MCF 10A (cell line): ENCODE measurements at regions not wholly inside any gene's neighbourhood (a gene's known extent, or its start where the extent isn't known, plus 50 kb on each side); places are given as distances from the start of the nearest gene placed in this dataset.

Source experiments
- BruUV-seq: library from RNA; stranded (reverse); fragments of 400-500 nt; replicated peaks from 2 replicates; lab custom pipeline; 2021; lab: Mats Ljungman, UMichigan
- CTCF ChIA-PET: fragments of 300-600 bp; sonication (Branson Sonifier 250); formaldehyde crosslinking; extraction: SDS; loops from one replicate; lab custom pipeline; 2021; ENCODE audit warnings: antibody characterized with exemption, inconsistent platforms; lab: Yijun Ruan, JAX
- POLR2A ChIA-PET: fragments of 300-600, 350-650 bp; sonication (Branson Sonifier 250); formaldehyde crosslinking; extraction: SDS; loops from one replicate; lab custom pipeline; 2020; ENCODE audit warnings: antibody characterized with exemption, inconsistent platforms; lab: Yijun Ruan, JAX
- DNase-seq: peaks from one replicate; pipeline ENCODE4 v3.0.0-alpha.2; 2018; ENCODE audit not compliant: unreplicated experiment
- H3K27ac Mint-ChIP-seq: one replicate; pipeline ENCODE4 v1.8.0; 2022; ENCODE audit warnings: mild to moderate bottlenecking, low read depth, mixed read lengths; ENCODE audit not compliant: unreplicated experiment
- H3K27me3 Mint-ChIP-seq: one replicate; pipeline ENCODE4 v1.8.0; 2022; ENCODE audit warnings: mixed read lengths; ENCODE audit not compliant: insufficient read depth, unreplicated experiment
- H3K36me3 Mint-ChIP-seq: one replicate; pipeline ENCODE4 v1.8.0; 2022; ENCODE audit warnings: mild to moderate bottlenecking, moderate library complexity, mixed read lengths; ENCODE audit not compliant: insufficient read depth, unreplicated experiment
- H3K4me1 Mint-ChIP-seq: one replicate; pipeline ENCODE4 v1.8.0; 2022; ENCODE audit warnings: mixed read lengths; ENCODE audit not compliant: insufficient read depth, unreplicated experiment
- H3K4me3 Mint-ChIP-seq: one replicate; pipeline ENCODE4 v1.8.0; 2022; ENCODE audit warnings: mild to moderate bottlenecking, moderate library complexity, mixed read lengths; ENCODE audit not compliant: unreplicated experiment
- H3K9me3 Mint-ChIP-seq: one replicate; pipeline ENCODE4 v1.8.0; 2022; ENCODE audit warnings: mixed read lengths; ENCODE audit not compliant: unreplicated experiment
- intact Hi-C: fragments of 100-400 bp; cut with micrococcal nuclease; formaldehyde crosslinking; loops from 2 replicates; pipeline ENCODE4 v1.14.1; 2022
- TF ChIP-seq, protein P1 (sequence below): fragments of 200-600 bp; IDR thresholded peaks from one replicate; pipeline ENCODE4 v1.8.0; 2022; ENCODE audit warnings: antibody characterized with exemption, mild to moderate bottlenecking; ENCODE audit not compliant: unreplicated experiment

DNA sequence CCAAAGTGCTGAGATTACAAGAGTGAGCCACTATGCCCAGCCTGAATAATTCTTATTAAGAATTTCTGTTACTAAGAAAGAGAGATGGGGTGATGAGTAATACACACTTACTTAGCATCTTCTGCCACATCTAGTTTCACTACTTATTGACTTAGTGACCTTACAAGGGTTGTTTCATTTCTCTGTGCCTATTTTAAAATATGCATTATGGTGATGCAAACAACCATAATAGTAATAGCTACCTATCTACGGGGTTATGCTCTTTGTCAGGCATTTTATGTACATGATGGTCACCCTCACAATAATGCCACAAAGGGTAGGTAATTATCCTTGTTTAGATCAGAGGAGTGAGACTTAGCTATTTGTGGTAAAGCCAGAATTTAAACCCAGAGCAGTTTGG lies 499.0 kb upstream of the SGCD start:
- no peaks in the 10 kb centered on the region for H3K36me3 Mint-ChIP-seq
- intact Hi-C loops = loop anchor here (10.0 kb wide), 1 partner anchor 693 kb away; no protein-coding TSS in a partner anchor
- H3K27ac Mint-ChIP-seq = no peak overlapping the region
- H3K27me3 Mint-ChIP-seq = no peaks in the 10 kb centered on the region
- CTCF ChIA-PET = interaction anchor here (0.5 to 0.7 kb wide), 2 partner anchors 111 to 406 kb away, joined by 4 to 6 read pairs; no protein-coding TSS in a partner anchor
- no peaks in the 10 kb centered on the region for H3K4me1 Mint-ChIP-seq
- TF ChIP-seq, protein P1, sequence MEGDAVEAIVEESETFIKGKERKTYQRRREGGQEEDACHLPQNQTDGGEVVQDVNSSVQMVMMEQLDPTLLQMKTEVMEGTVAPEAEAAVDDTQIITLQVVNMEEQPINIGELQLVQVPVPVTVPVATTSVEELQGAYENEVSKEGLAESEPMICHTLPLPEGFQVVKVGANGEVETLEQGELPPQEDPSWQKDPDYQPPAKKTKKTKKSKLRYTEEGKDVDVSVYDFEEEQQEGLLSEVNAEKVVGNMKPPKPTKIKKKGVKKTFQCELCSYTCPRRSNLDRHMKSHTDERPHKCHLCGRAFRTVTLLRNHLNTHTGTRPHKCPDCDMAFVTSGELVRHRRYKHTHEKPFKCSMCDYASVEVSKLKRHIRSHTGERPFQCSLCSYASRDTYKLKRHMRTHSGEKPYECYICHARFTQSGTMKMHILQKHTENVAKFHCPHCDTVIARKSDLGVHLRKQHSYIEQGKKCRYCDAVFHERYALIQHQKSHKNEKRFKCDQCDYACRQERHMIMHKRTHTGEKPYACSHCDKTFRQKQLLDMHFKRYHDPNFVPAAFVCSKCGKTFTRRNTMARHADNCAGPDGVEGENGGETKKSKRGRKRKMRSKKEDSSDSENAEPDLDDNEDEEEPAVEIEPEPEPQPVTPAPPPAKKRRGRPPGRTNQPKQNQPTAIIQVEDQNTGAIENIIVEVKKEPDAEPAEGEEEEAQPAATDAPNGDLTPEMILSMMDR = no peak
- DNase-seq = no peak
- POLR2A ChIA-PET = no interaction called here
- no TSS peak for BruUV-seq
- H3K4me3 Mint-ChIP-seq = no peak overlapping the region
- no peaks in the 10 kb centered on the region for H3K9me3 Mint-ChIP-seq

DNA sequence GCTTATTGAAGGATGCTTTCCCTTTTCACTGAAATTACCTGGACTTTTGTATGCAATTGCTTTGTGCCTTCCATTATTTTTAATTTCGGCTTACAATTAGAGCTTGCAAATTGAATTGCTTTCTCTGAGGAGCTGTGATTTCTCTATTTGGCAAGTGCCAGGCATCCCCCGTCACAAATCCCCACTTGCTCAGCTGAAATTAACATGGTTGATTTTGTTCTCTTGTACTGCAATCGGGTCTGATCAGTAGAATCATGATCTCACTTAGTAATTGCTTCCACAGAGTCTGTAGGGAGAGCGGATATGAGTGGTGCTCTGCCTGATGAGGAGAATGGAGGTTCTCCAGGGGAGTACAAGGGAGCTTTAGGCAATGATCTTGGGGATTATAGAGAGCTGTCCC lies 495.5 kb upstream of the SGCD start:
- no peaks in the 10 kb centered on the region for H3K9me3 Mint-ChIP-seq
- ChIA-PET POLR2A (no interaction called here), CTCF (interaction anchor here (0.6 kb wide), 2 partner anchors 64 to 98 kb away, joined by 3 read pairs; no protein-coding TSS in a partner anchor)
- no peak overlapping the region for H3K4me3 Mint-ChIP-seq
- H3K4me1 Mint-ChIP-seq = peaks cover 7% of the 10 kb centered on the region
- no peak for DNase-seq
- H3K27me3 Mint-ChIP-seq = no peaks in the 10 kb centered on the region
- BruUV-seq = no TSS peak
- H3K27ac Mint-ChIP-seq = no peak overlapping the region
- intact Hi-C loops = no loop called here
- no peaks in the 10 kb centered on the region for H3K36me3 Mint-ChIP-seq
- TF ChIP-seq, protein P1 = no peak

DNA sequence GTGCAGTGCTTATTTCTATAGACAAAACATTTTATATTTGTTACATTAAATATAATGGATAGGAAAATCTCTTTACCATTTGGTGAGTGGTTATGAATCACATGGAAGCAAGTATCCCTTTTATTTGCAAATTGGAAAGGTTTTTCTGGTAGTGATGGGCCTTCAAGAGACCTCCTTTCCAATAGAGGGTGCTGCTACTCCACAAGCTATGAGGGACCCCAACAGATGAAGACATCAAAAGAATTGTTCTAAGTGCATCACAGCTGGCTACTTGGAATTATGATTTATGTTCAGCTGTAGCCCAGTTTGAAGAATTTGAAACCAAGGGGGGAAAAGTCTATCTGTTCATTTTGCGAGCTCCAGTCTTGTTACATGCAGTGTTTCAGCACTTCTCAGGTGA lies 493.7 kb upstream of the SGCD start:
- Mint-ChIP-seq H3K4me3 (no peak overlapping the region), H3K27me3 (no peaks in the 10 kb centered on the region), H3K27ac (no peak overlapping the region), H3K36me3 (no peaks in the 10 kb centered on the region), H3K4me1 (peaks cover 7% of the 10 kb centered on the region), H3K9me3 (no peaks in the 10 kb centered on the region)
- ChIA-PET POLR2A (no interaction called here), CTCF (interaction anchor here (0.6 to 0.7 kb wide), 2 partner anchors 22 to 28 kb away, joined by 4 read pairs; no protein-coding TSS in a partner anchor)
- intact Hi-C loops = no loop called here
- no TSS peak for BruUV-seq
- TF ChIP-seq, protein P1 = no peak
- no peak for DNase-seq

DNA sequence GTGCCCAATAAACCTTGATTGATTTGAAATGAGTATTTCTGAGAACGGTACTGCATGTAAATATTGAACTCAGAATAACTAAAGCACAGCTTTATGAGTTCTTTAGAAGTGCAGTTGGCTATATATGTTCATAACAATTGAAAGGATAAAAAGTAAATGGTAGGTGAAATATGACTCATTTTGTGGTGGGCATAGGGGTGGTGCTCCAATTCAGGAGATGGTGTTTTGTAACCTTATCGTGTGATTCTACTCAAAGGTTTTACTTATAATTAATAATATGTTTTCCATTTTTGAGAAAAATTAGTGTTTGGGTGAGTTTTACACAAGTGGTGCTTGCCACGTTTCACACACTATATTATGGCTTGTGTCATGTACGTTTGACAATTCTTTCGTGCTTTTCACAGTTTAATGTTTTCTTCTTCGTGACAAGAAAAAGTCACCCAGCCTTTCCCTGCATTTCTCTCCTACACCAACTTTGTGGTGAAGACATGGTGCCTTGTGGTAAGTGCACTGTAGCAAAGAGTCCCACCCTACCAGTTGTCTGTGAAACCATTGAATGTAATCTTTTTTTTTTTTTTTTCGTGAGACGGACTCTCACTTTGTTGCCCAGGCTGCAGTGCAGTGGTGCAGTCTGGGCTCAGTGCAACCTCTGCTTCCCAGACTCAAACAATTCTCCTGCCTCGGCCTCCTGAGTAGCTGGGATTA lies 492.5 kb upstream of the SGCD start:
- CTCF ChIA-PET = no interaction called here
- BruUV-seq = no TSS peak
- Mint-ChIP-seq H3K27me3 (no peaks in the 10 kb centered on the region), H3K9me3 (no peaks in the 10 kb centered on the region), H3K36me3 (no peaks in the 10 kb centered on the region), H3K4me3 (no peak overlapping the region), H3K27ac (no peak overlapping the region), H3K4me1 (peaks cover 7% of the 10 kb centered on the region)
- intact Hi-C loops = no loop called here
- TF ChIP-seq, protein P1 = no peak
- POLR2A ChIA-PET = interaction anchor here (0.6 kb wide), 1 partner anchor 1050 kb away, joined by 3 read pairs; no protein-coding TSS in a partner anchor
- DNase-seq = no peak
